ENCODE measurements at regions not wholly inside any gene's neighbourhood (a gene's known extent, or its start where the extent isn't known, plus 50 kb on each side); places are given as distances from the start of the nearest gene placed in this dataset.

DNA sequence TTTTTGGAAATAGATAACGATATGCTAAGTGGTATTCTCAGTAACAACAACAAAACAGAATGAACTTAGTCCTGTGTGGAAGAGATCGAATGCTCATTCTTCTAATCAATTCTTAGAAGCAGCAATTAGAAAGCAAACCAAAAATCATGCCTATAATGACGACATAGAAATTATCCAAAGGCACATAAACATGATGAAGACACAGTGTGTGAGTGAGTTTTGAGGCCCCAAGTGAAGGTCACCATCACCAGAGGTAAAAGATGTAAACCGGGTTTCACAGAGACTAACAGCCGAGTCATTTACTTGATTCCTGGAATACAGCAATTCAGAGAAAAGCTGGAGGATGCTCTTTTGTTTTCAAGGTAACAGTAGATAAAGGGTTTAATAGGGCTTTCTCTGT lies 509.2 kb downstream of the TDRD15 start:
- Histone ChIP-seq H3K36me3 (no peaks in the 10 kb centered on the region), H3K4me3 (ENCODE audit: low read depth, low read length) (peak overlapping the region; percentile 46), H3K4me1 (peaks cover 18% of the 10 kb centered on the region), H3K9me3 (no peaks in the 10 kb centered on the region), H3K27me3 (no peaks in the 10 kb centered on the region)
- DNase-seq = no peak
- TF ChIP-seq, protein P1, sequence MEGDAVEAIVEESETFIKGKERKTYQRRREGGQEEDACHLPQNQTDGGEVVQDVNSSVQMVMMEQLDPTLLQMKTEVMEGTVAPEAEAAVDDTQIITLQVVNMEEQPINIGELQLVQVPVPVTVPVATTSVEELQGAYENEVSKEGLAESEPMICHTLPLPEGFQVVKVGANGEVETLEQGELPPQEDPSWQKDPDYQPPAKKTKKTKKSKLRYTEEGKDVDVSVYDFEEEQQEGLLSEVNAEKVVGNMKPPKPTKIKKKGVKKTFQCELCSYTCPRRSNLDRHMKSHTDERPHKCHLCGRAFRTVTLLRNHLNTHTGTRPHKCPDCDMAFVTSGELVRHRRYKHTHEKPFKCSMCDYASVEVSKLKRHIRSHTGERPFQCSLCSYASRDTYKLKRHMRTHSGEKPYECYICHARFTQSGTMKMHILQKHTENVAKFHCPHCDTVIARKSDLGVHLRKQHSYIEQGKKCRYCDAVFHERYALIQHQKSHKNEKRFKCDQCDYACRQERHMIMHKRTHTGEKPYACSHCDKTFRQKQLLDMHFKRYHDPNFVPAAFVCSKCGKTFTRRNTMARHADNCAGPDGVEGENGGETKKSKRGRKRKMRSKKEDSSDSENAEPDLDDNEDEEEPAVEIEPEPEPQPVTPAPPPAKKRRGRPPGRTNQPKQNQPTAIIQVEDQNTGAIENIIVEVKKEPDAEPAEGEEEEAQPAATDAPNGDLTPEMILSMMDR (IDR thresholded peaks at IDR 0.05; ENCODE audit: low read depth, low read length) = no peak

DNA sequence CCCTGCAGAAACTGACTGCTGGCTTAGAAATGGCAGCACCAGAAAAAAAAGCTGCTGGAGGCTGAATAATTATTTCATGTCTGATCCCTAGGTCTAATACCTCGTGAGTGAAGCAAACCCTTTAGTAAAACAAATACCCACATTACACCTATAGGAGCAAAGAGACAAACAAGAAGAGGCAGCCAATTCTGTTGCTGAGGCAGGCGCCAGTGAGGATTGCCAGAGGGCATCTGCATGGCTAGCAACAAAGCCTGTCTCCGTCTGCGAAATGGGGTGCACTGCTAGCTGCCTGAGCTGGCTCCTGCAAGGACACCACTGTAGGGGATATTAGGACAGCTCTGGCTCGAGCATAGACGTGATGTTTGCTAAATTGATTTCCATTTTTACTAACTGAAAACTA lies 509.7 kb downstream of the TDRD15 start:
- Histone ChIP-seq H3K4me1 (peaks cover 18% of the 10 kb centered on the region), H3K36me3 (no peaks in the 10 kb centered on the region), H3K4me3 (ENCODE audit: low read depth, low read length) (peak overlapping the region; percentile 46), H3K9me3 (no peaks in the 10 kb centered on the region), H3K27me3 (no peaks in the 10 kb centered on the region)
- TF ChIP-seq, protein P1 (IDR thresholded peaks at IDR 0.05; ENCODE audit: low read depth, low read length) = 0 out of 2 replicates have a peak, but pooled peaks have one; percentile 5
- DNase-seq = peak; percentile 88

DNA sequence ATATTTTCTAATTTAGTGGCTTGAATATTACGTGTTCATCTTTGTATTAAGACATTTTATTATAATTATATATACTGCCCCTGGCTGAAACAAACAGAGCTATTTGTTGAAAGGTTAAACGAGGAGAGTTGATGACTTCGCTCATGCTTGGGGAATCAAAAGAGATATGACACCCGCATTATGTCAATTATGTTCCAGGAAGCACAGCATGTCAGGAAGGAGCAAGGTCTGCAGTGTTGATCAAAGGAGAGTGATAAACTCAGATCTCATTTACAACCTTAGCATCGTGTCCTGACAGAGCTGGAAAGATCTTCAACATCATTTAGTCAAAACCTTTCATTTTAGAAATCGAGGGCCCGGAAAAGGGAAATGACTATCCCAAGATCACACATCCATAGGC lies 510.1 kb downstream of the TDRD15 start:
- peaks cover 17% of the 10 kb centered on the region for H3K4me1 ChIP-seq
- peak overlapping the region; percentile 46 for H3K4me3 ChIP-seq (ENCODE audit: low read depth, low read length)
- peak; percentile 22 for DNase-seq
- H3K27me3 ChIP-seq = no peaks in the 10 kb centered on the region
- no peaks in the 10 kb centered on the region for H3K36me3 ChIP-seq
- TF ChIP-seq, protein P1 (IDR thresholded peaks at IDR 0.05; ENCODE audit: low read depth, low read length) = no peak
- no peaks in the 10 kb centered on the region for H3K9me3 ChIP-seq

DNA sequence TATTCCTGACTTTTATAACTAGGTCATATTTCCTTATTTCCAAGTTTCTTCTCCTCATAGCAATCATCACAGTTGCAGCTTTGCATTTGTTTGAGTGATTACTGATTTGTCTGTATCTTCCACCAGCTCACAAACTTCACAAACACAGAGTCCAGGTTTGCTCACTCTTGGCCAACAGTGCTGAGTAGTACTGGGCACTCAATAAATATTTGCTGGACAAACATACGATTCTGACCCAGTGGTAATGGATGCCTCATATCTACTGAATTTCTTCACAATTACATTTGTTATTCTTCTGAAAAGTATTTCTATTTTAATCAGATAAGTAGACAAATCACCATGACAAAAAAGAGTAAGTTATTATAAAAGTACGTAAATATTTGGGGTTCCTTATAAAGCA lies 516.3 kb downstream of the TDRD15 start:
- Histone ChIP-seq H3K27me3 (no peaks in the 10 kb centered on the region), H3K4me1 (peaks cover 37% of the 10 kb centered on the region), H3K36me3 (no peaks in the 10 kb centered on the region; the same call in 1 of the 2 replicates), H3K4me3 (ENCODE audit: low read depth, low read length) (no peak overlapping the region), H3K9me3 (no peaks in the 10 kb centered on the region; the same call in 1 of the 2 replicates)
- DNase-seq = no peak
- TF ChIP-seq, protein P1 (IDR thresholded peaks at IDR 0.05; ENCODE audit: low read depth, low read length) = no peak

DNA sequence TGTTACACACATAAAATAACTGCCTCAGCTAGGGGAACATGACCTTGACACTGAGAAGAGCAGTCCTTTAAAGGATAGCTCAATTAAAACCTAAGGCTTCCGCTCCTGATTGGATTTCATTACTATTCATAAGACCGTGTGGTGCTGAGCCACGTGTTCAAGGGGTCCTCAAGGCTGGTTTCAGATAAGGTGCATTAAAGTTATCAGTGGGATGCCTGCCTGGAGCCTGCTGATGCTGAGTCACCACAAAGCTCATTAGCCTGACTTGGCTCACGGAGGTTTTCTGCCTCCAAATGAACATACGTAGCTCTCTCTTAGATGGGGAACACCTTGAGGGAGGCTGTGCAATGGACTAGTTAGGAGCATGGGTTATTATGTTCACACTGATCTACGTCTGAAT lies 518.9 kb downstream of the TDRD15 start:
- no peaks in the 10 kb centered on the region; the same call in 1 of the 2 replicates for H3K36me3 ChIP-seq
- no peaks in the 10 kb centered on the region for H3K27me3 ChIP-seq
- peak; percentile 65 for DNase-seq
- TF ChIP-seq, protein P1 (IDR thresholded peaks at IDR 0.05; ENCODE audit: low read depth, low read length) = no peak
- no peak overlapping the region for H3K4me3 ChIP-seq (ENCODE audit: low read depth, low read length)
- H3K4me1 ChIP-seq = peaks cover 37% of the 10 kb centered on the region
- no peaks in the 10 kb centered on the region; the same call in 1 of the 2 replicates for H3K9me3 ChIP-seq

DNA sequence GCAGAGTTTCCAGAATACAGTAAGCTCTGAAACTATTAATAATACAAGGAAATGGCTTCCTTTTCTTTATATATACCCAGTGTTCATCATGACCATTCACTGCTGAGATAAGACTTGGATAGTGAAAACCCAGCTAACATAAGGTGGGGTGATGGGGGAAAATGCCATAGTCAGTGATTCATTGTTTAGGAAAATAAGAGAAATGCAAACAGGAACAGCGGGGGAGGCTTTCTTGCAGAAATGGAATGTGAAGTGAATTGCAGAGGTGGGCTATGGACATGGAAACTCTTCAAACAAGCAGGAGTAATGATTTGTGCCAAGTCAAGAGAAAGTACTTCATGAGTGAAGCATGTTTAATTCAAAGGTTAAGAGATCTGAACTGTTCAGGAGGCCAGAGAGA lies 519.4 kb downstream of the TDRD15 start:
- no peaks in the 10 kb centered on the region; the same call in 1 of the 2 replicates for H3K9me3 ChIP-seq
- TF ChIP-seq, protein P1 (IDR thresholded peaks at IDR 0.05; ENCODE audit: low read depth, low read length) = no peak
- peaks cover 37% of the 10 kb centered on the region for H3K4me1 ChIP-seq
- DNase-seq = no peak
- H3K27me3 ChIP-seq = no peaks in the 10 kb centered on the region
- no peak overlapping the region for H3K4me3 ChIP-seq (ENCODE audit: low read depth, low read length)
- no peaks in the 10 kb centered on the region; the same call in 1 of the 2 replicates for H3K36me3 ChIP-seq

All from BE2C (cell line).